Fibroblast of lung (primary cell): ENCODE measurements at regions not wholly inside any gene's neighbourhood (a gene's known extent, or its start where the extent isn't known, plus 50 kb on each side); places are given as distances from the start of the nearest gene placed in this dataset.

ENCODE experiments used
- CTCF ChIP-seq, 2 donors: IDR thresholded peaks in 1 of 2; conservative IDR thresholded peaks in 1 of 2; 1 replicate in 1 of 2; 2 replicates in 1 of 2; pipeline ENCODE4 v1.5.1; 2011 to 2012; ENCODE audit warnings: low read length in 2 of 2, control low read depth in 1 of 2, inconsistent platforms in 1 of 2, low read depth in 1 of 2, mild to moderate bottlenecking in 1 of 2
- EZH2 ChIP-seq: IDR thresholded peaks from 2 replicates; pipeline ENCODE4 v1.5.1; 2012; ENCODE audit warnings: low read length, control low read depth, mild to moderate bottlenecking; ENCODE audit errors: missing control alignments

DNA sequence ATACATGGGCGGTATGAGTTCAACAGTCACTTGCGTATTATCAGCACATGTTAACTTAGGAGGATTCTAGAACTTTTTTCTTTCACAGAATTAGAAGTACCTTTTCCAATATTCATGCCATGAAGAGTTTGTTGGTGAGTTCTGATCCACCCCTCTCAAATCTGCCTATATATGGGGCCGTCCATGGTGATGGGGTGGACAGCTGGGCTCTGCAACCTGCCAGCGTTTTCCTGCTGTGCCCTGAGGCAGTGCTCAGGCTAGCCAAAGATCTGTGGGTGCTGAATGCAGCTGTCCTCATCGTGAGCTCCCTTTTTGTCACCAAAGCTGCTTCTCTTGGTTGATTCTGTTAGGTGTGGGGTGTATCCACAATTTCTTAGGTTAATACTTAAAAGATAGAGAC lies 88.7 kb downstream of the THBS2 start:
- TF ChIP-seq CTCF (conservative IDR thresholded peaks at IDR 0.05 in 1 of 2, IDR thresholded peaks at IDR 0.05 in 1 of 2; ENCODE audit: low read depth in 1 of 2, low read length in 2 of 2) (no peak), EZH2 (no peak)
